ENCODE measurements at regions not wholly inside any gene's neighbourhood (a gene's known extent, or its start where the extent isn't known, plus 50 kb on each side); places are given as distances from the start of the nearest gene placed in this dataset.

DNA sequence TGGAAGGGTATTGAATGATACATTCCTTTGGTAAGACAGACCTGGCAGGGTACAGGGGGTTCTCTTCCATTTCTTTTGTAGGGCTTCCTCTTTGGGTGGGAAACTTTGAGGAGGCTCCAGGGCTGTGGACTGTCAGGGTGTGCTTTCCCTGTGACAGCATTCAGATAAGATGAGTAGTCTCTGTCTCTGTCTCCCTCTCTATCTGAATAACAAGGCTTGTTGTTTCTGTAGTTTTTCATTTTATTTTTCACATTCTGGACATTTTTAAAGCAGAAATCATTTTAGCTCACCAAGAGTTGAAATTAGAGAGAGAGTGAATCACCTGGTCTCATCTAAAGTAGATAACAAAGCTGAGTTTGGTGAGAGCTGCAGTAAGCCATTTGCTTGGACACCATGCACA lies 100.8 kb upstream of the TPM1 start:
- H3K36me3 Mint-ChIP-seq = no peaks in the 10 kb centered on the region
- no peak overlapping the region for H3K27ac Mint-ChIP-seq
- H3K9me3 Mint-ChIP-seq = no peaks in the 10 kb centered on the region
- H3K27me3 Mint-ChIP-seq (ENCODE audit: low read depth) = no peaks in the 10 kb centered on the region
- peaks cover 28% of the 10 kb centered on the region for H3K4me1 Mint-ChIP-seq
- TF ChIP-seq, protein P1, sequence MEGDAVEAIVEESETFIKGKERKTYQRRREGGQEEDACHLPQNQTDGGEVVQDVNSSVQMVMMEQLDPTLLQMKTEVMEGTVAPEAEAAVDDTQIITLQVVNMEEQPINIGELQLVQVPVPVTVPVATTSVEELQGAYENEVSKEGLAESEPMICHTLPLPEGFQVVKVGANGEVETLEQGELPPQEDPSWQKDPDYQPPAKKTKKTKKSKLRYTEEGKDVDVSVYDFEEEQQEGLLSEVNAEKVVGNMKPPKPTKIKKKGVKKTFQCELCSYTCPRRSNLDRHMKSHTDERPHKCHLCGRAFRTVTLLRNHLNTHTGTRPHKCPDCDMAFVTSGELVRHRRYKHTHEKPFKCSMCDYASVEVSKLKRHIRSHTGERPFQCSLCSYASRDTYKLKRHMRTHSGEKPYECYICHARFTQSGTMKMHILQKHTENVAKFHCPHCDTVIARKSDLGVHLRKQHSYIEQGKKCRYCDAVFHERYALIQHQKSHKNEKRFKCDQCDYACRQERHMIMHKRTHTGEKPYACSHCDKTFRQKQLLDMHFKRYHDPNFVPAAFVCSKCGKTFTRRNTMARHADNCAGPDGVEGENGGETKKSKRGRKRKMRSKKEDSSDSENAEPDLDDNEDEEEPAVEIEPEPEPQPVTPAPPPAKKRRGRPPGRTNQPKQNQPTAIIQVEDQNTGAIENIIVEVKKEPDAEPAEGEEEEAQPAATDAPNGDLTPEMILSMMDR (IDR thresholded peaks at IDR 0.05; ENCODE audit: unreplicated experiment) = no peak
- peak in 1 of 2 experiments; percentile 22 for DNase-seq (ENCODE audit: low spot score in 2 of 2, unreplicated experiment in 2 of 2)
- no peak overlapping the region for H3K4me3 Mint-ChIP-seq

DNA sequence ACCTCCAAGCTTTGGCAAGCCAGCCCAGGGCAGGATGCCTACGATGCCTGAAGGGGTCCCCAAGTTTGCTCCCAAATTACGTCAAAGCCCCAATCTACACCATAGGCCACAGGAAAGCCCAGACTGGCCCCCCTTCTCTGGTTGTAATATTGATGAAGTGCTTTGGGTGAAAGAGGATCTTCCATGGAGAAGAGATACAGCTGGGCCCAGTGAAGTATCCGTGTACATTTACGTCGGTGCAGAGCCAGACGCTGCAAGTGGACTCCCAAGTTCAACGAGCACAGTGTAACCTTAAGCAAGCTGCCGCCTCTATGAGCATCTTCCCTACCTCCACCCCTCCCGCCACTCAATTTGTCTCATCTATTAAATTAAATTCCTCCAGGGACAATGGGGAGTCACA lies 100.1 kb upstream of the TPM1 start:
- TF ChIP-seq, protein P1 (IDR thresholded peaks at IDR 0.05; ENCODE audit: unreplicated experiment) = no peak
- Mint-ChIP-seq H3K4me1 (peaks cover 28% of the 10 kb centered on the region), H3K9me3 (no peaks in the 10 kb centered on the region), H3K27me3 (ENCODE audit: low read depth) (peaks cover under 1% of the 10 kb centered on the region), H3K4me3 (no peak overlapping the region), H3K27ac (no peak overlapping the region), H3K36me3 (no peaks in the 10 kb centered on the region)
- DNase-seq (ENCODE audit: low spot score in 2 of 2, unreplicated experiment in 2 of 2) = peak in 1 of 2 experiments; percentile 34

DNA sequence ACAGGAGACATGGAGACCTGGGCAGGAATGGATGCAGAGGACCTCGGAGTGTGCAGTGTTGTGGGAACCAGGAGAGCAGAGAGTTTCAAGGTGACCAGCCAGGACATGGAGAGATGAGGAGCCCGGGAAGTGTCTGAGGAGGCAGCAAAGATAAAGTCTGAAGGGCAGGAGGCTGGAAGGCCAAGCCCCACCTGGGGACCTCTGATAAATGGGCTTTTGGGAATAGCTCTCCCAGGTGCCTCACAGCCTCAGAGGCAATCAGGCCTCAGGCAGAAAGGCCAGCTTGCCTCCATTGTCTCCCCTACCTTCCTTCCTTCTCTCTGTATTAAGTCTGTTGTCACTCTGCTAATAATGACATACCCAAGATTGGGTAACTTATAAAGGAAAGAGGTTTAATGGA lies 97.5 kb upstream of the TPM1 start:
- Mint-ChIP-seq H3K27me3 (ENCODE audit: low read depth) (peaks cover 13% of the 10 kb centered on the region), H3K4me3 (no peak overlapping the region), H3K4me1 (peaks cover 27% of the 10 kb centered on the region), H3K9me3 (no peaks in the 10 kb centered on the region), H3K27ac (no peak overlapping the region), H3K36me3 (no peaks in the 10 kb centered on the region)
- peak in 1 of 2 experiments; percentile 37 for DNase-seq (ENCODE audit: low spot score in 2 of 2, unreplicated experiment in 2 of 2)
- TF ChIP-seq, protein P1 (IDR thresholded peaks at IDR 0.05; ENCODE audit: unreplicated experiment) = no peak

DNA sequence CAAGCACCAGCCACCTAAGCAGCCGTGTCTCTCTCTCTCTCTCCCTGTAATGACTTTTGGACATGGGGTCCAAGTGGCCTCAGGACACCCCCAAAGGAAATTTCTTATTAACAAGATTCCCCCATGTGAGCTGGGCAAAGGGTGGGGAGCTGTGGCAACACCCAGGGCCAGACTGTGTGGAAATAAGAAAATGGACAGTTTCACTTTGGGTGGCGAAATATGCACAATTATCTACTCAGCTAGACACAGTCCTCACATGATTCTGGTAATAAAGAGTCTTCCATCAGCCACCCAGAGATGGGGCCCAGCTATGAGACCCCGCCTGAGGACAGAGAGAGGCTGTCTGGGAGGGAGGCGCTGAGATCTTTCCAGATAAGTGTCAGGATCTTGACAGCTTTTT lies 96.8 kb upstream of the TPM1 start:
- peaks cover 14% of the 10 kb centered on the region for H3K27me3 Mint-ChIP-seq (ENCODE audit: low read depth)
- peak overlapping the region; percentile 55 for H3K27ac Mint-ChIP-seq
- DNase-seq (ENCODE audit: low spot score in 2 of 2, unreplicated experiment in 2 of 2) = peak in 1 of 2 experiments; percentile 30
- no peak overlapping the region for H3K4me3 Mint-ChIP-seq
- TF ChIP-seq, protein P1 (IDR thresholded peaks at IDR 0.05; ENCODE audit: unreplicated experiment) = no peak
- peaks cover 22% of the 10 kb centered on the region for H3K4me1 Mint-ChIP-seq
- H3K9me3 Mint-ChIP-seq = no peaks in the 10 kb centered on the region
- no peaks in the 10 kb centered on the region for H3K36me3 Mint-ChIP-seq

DNA sequence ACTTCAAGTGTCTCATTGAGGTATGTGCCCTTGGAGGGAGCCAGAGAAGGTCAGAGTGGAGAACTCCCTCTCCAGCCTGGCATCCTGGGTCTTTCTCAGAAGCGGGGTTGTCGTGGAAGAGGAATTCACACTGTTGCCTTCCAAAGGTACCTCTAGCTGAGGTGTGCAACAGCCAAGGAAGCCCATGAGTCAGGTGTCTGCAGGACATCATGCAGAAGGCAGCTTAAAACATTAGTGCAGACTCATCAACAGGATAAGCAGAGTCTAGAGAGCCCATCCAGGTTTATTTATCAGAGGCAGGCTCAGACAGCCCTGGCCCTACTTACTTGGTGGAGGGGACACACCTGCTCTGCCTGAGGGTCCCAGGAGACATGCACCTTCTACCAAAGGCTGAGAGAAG lies 95.6 kb upstream of the TPM1 start:
- H3K9me3 Mint-ChIP-seq = no peaks in the 10 kb centered on the region
- H3K4me3 Mint-ChIP-seq = no peak overlapping the region
- peaks cover 14% of the 10 kb centered on the region for H3K27me3 Mint-ChIP-seq (ENCODE audit: low read depth)
- TF ChIP-seq, protein P1 (IDR thresholded peaks at IDR 0.05; ENCODE audit: unreplicated experiment) = no peak
- H3K27ac Mint-ChIP-seq = no peak overlapping the region
- peak in 1 of 2 experiments; percentile 19 for DNase-seq (ENCODE audit: low spot score in 2 of 2, unreplicated experiment in 2 of 2)
- H3K36me3 Mint-ChIP-seq = no peaks in the 10 kb centered on the region
- H3K4me1 Mint-ChIP-seq = peaks cover 11% of the 10 kb centered on the region

DNA sequence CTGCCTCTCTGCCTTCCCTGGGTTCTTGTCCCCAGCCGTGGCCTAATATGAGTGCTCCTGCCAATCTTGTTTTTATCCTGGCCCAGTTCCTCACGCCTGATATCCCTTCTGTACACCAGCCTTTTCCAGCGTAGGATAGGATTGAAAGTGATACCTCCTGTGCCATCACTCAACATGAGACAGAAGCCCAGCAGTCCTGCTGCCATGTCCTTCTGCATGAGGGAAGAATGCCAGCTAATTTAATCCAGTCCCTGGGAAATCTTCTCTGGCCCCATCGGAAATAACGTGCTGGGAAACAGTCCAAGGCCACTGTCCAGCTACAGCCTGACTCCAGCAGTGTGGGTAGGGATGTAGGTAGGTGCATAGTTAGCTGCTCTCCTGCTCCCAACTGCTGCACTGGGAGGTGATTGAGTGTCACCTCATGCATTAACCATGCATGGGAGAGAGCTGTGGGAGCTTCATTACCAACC lies 92.0 kb upstream of the TPM1 start:
- peaks cover 14% of the 10 kb centered on the region for H3K27me3 Mint-ChIP-seq (ENCODE audit: low read depth)
- no peaks in the 10 kb centered on the region for H3K9me3 Mint-ChIP-seq
- no peak overlapping the region for H3K27ac Mint-ChIP-seq
- H3K36me3 Mint-ChIP-seq = no peaks in the 10 kb centered on the region
- H3K4me1 Mint-ChIP-seq = peaks cover 6% of the 10 kb centered on the region
- H3K4me3 Mint-ChIP-seq = no peak overlapping the region
- no peak for DNase-seq (ENCODE audit: low spot score in 2 of 2, unreplicated experiment in 2 of 2)
- TF ChIP-seq, protein P1 (IDR thresholded peaks at IDR 0.05; ENCODE audit: unreplicated experiment) = no peak
